ENCODE measurements at regions not wholly inside any gene's neighbourhood (a gene's known extent, or its start where the extent isn't known, plus 50 kb on each side); places are given as distances from the start of the nearest gene placed in this dataset.

DNA sequence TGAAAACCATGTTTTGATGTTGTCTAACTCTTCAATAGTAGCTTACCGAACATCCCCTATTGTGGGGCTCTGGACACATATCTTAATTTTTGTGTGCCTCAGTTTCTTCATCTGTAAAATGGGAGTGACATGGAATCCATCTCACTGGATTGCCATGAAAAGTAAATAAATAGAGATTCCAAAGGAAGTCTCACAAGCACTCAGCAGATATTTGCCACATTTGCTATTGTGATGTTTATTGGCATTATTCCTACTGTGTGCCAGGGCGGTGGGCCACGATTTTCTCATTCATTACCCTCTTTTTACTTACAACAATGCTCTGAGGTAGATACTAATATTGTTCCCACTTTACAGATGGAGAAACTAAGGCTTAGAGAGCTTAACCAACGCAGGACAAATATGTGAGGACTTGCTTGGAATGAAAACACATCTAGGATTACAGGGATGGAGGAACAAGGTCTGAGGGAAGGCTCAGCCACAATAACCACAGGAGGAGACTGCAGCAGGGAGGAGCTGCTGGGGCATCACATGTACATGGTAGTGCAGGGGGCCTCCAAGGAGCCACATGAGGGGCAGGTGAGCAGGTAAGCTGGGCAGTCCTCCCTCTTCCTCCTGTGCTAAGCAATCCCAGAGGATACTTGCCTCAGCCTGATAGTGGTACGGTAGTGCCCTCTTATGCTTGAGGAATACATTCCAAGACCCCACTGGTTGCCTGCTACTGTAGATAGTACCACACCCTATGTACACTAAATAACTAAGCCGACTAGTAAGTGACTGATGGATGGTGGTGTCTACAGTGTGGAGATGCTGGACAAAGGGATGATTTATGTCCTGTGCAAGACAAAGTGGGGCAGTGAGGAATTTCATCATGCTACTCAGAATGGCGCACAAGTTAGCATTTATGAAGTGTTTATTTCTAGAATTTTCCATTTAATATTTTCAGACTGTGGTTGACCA is 176.9 kb downstream of the FOXA2 start:
- Histone ChIP-seq H3K9me3 (ENCODE audit: control insufficient read depth, insufficient read depth, low read length) (no peaks in the 10 kb centered on the region), H3K36me3 (ENCODE audit: control insufficient read depth, low read length) (no peaks in the 10 kb centered on the region), H3K9me2 (replicated peaks; ENCODE audit: control insufficient read depth, low read length) (no peaks in the 10 kb centered on the region), H3K27ac (ENCODE audit: low read depth, low read length) (no peak overlapping the region), H3K4me2 (ENCODE audit: low read length) (no peak overlapping the region), H3K79me2 (ENCODE audit: control insufficient read depth, low read length) (no peaks in the 10 kb centered on the region), H3K4me1 (ENCODE audit: control insufficient read depth, low read length) (no peaks in the 10 kb centered on the region), H3F3A (ENCODE audit: control insufficient read depth, insufficient read depth) (no peaks in the 10 kb centered on the region), H3K27me3 (ENCODE audit: control insufficient read depth, low read length) (no peaks in the 10 kb centered on the region), H4K20me1 (ENCODE audit: control insufficient read depth, insufficient read depth, low read depth, low read length) (no peaks in the 10 kb centered on the region), H3K4me3 (ENCODE audit: low read length) (no peak overlapping the region)
- TF ChIP-seq, protein P1, sequence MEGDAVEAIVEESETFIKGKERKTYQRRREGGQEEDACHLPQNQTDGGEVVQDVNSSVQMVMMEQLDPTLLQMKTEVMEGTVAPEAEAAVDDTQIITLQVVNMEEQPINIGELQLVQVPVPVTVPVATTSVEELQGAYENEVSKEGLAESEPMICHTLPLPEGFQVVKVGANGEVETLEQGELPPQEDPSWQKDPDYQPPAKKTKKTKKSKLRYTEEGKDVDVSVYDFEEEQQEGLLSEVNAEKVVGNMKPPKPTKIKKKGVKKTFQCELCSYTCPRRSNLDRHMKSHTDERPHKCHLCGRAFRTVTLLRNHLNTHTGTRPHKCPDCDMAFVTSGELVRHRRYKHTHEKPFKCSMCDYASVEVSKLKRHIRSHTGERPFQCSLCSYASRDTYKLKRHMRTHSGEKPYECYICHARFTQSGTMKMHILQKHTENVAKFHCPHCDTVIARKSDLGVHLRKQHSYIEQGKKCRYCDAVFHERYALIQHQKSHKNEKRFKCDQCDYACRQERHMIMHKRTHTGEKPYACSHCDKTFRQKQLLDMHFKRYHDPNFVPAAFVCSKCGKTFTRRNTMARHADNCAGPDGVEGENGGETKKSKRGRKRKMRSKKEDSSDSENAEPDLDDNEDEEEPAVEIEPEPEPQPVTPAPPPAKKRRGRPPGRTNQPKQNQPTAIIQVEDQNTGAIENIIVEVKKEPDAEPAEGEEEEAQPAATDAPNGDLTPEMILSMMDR (IDR thresholded peaks at IDR 0.05; ENCODE audit: low read depth, low read length, poor library complexity, severe bottlenecking), result no peak
- no peak for TF ChIP-seq EZH2phosphoT487 (IDR thresholded peaks at IDR 0.05; ENCODE audit: borderline replicate concordance, low read length)

DNA sequence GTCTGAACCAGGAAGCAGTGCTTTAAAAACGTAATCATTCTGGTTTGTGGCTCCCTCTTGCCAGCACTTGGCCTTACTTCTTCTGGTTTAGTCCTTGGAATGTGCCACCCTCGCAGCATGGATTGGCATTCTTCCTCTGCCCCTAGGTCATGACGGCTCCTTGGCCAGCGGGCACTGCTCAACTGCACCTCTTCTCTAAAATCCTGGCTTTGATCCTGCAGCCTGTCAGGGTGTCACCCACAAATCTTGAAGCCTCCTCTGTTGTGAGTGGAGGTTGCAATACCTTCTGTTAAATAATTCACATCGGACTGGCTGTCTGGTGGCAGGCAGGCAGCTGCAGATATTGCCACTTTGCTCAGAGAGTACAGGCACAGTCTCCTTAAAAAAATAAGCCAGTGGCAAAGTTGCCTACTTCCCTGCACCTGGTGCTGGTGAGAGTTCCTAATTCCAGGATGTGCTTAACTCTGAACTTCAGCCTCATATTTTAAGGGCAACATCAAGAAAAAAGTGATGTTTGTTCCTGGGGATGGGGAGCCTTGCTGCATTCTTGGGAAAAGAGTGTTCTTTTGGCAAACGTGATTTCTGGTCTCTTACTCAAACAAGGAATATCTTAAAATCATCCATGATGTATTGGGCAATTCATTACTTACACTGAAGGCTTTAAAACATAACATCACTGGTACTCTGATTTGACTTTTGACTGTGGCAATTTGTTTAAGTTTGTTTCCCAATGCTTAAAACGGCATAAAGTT is 179.8 kb downstream of the FOXA2 start:
- no peaks in the 10 kb centered on the region for H3K79me2 ChIP-seq (ENCODE audit: control insufficient read depth, low read length)
- no peak for TF ChIP-seq EZH2phosphoT487 (IDR thresholded peaks at IDR 0.05; ENCODE audit: borderline replicate concordance, low read length)
- TF ChIP-seq, protein P1 (IDR thresholded peaks at IDR 0.05; ENCODE audit: low read depth, low read length, poor library complexity, severe bottlenecking), result no peak
- H3K4me2 ChIP-seq (ENCODE audit: low read length), result no peak overlapping the region
- no peaks in the 10 kb centered on the region for H3K9me2 ChIP-seq (replicated peaks; ENCODE audit: control insufficient read depth, low read length)
- H3K4me1 ChIP-seq (ENCODE audit: control insufficient read depth, low read length), result no peaks in the 10 kb centered on the region
- H3F3A ChIP-seq (ENCODE audit: control insufficient read depth, insufficient read depth), result no peaks in the 10 kb centered on the region
- H3K27me3 ChIP-seq (ENCODE audit: control insufficient read depth, low read length), result no peaks in the 10 kb centered on the region
- no peaks in the 10 kb centered on the region for H3K36me3 ChIP-seq (ENCODE audit: control insufficient read depth, low read length)
- H3K27ac ChIP-seq (ENCODE audit: low read depth, low read length), result no peak overlapping the region
- H3K4me3 ChIP-seq (ENCODE audit: low read length), result no peak overlapping the region
- H3K9me3 ChIP-seq (ENCODE audit: control insufficient read depth, insufficient read depth, low read length), result no peaks in the 10 kb centered on the region
- H4K20me1 ChIP-seq (ENCODE audit: control insufficient read depth, insufficient read depth, low read depth, low read length), result no peaks in the 10 kb centered on the region

DNA sequence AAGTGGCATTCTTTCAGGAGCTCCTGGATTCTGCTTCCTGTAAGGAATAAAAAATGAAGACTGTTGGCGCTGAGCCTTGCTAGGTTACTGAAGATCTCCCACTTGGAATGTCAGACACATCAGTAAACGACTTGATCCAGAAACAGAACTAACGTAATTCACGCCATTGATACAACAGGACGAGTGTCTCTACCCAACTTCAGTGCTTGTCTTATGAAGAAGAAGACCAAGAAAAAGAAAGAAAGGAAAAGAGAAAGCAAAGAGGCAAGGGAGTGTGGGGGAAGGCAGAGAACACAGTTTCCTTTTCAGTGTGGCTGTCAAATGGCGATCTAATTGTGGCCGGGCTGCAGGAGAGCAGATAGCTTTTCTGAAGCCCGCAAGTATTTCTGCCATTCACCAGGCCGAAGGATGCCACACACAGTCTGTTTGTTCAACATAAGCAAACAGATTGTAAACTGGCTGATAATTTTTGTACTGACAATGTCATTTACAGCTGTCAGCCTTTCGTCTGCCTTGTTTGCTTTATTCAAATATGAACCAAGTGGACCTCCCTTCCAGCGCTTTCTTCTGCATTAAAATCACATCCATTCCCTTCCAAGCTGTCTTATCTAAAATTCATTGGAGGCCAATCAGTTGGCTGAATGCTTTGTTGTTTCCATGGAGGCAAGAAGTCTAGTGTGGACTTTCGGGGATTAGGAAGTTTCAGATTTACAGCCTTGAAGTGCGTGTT is 180.6 kb downstream of the FOXA2 start:
- H3K4me1 ChIP-seq (ENCODE audit: control insufficient read depth, low read length), result no peaks in the 10 kb centered on the region
- no peak overlapping the region for H3K4me3 ChIP-seq (ENCODE audit: low read length)
- no peak overlapping the region for H3K27ac ChIP-seq (ENCODE audit: low read depth, low read length)
- no peaks in the 10 kb centered on the region for H4K20me1 ChIP-seq (ENCODE audit: control insufficient read depth, insufficient read depth, low read depth, low read length)
- H3F3A ChIP-seq (ENCODE audit: control insufficient read depth, insufficient read depth), result no peaks in the 10 kb centered on the region
- no peaks in the 10 kb centered on the region for H3K79me2 ChIP-seq (ENCODE audit: control insufficient read depth, low read length)
- H3K27me3 ChIP-seq (ENCODE audit: control insufficient read depth, low read length), result no peaks in the 10 kb centered on the region
- H3K9me2 ChIP-seq (replicated peaks; ENCODE audit: control insufficient read depth, low read length), result no peaks in the 10 kb centered on the region
- H3K9me3 ChIP-seq (ENCODE audit: control insufficient read depth, insufficient read depth, low read length), result no peaks in the 10 kb centered on the region
- H3K36me3 ChIP-seq (ENCODE audit: control insufficient read depth, low read length), result no peaks in the 10 kb centered on the region
- TF ChIP-seq, protein P1 (IDR thresholded peaks at IDR 0.05; ENCODE audit: low read depth, low read length, poor library complexity, severe bottlenecking), result no peak
- TF ChIP-seq EZH2phosphoT487 (IDR thresholded peaks at IDR 0.05; ENCODE audit: borderline replicate concordance, low read length), result no peak
- no peak overlapping the region for H3K4me2 ChIP-seq (ENCODE audit: low read length)

Data from DOHH2 (cell line).